Heart left ventricle (tissue), 16 donors: ENCODE measurements at regions not wholly inside any gene's neighbourhood (a gene's known extent, or its start where the extent isn't known, plus 50 kb on each side); places are given as distances from the start of the nearest gene placed in this dataset.

Source experiments
- ATAC-seq, 4 donors: fragments of 200-7000 bp; cut with Tn5 transposase; one replicate each; pipeline ENCODE4 v1.9.1; 2020 to 2022; ENCODE audit warnings: moderate library complexity in 4 of 4, mild to moderate bottlenecking in 3 of 4, moderate number of reproducible peaks in 1 of 4
- DNase-seq, 5 donors: peaks; one replicate each; pipeline ENCODE4 v3.0.0-alpha.2; 2020
- H3K27ac ChIP-seq, 12 donors: fragments of 200-600 bp; sonication (generic) in 4 of 12; one replicate each; pipeline versions ENCODE4 v1.5.0 to v1.8.0; 2016 to 2022; ENCODE audit warnings: mild to moderate bottlenecking in 2 of 12
- H3K27me3 ChIP-seq, 9 donors: fragments of 200-600 bp; sonication (generic) in 2 of 9; one replicate each; pipeline versions ENCODE4 v1.5.1 to v1.8.0; 2016 to 2022; ENCODE audit warnings: mild to moderate bottlenecking in 3 of 9
- H3K36me3 ChIP-seq, 9 donors: fragments of 200-600 bp; sonication (generic) in 2 of 9; one replicate each; pipeline versions ENCODE4 v1.5.0 to v1.8.0; 2018 to 2022; ENCODE audit warnings: mild to moderate bottlenecking in 2 of 9
- H3K4me1 ChIP-seq, 12 donors: fragments of 200-600 bp; sonication (generic) in 4 of 12; one replicate each; pipeline versions ENCODE4 v1.5.0 to v1.8.0; 2016 to 2022; ENCODE audit warnings: mild to moderate bottlenecking in 3 of 12
- H3K4me3 ChIP-seq, 12 donors: fragments of 200-600 bp; sonication (generic) in 4 of 12; one replicate each; pipeline versions ENCODE4 v1.5.0 to v1.8.0; 2017 to 2022; ENCODE audit warnings: mild to moderate bottlenecking in 9 of 12, moderate library complexity in 4 of 12
- H3K9me3 ChIP-seq, 12 donors: fragments of 200-600 bp; sonication (generic) in 4 of 12; one replicate each; pipeline versions ENCODE4 v1.5.0 to v1.8.0; 2016 to 2022; ENCODE audit warnings: mild to moderate bottlenecking in 1 of 12
- CTCF ChIP-seq, 12 donors: fragments of 200-600 bp; sonication (generic) in 4 of 12; IDR thresholded peaks; one replicate each; pipeline versions ENCODE4 v1.5.0 to v1.8.0; 2018 to 2022; ENCODE audit warnings: antibody characterized with exemption in 12 of 12, mild to moderate bottlenecking in 5 of 12
- POLR2A ChIP-seq, 2 donors: fragments of 450-650 bp; IDR thresholded peaks; one replicate each; pipeline ENCODE4 v1.6.1; 2017; ENCODE audit warnings: antibody characterized with exemption in 2 of 2, mild to moderate bottlenecking in 2 of 2, moderate library complexity in 2 of 2
- WGBS, 4 donors: extraction: QIAGEN DNeasy Blood & Tissue Kit in 2 of 4; methylation state at CpG; one replicate each; pipeline versions ENCODE4 v1.1.5 to v1.1.7; 2013 to 2018; 5-methylcytosine and 5-hydroxymethylcytosine counted together
- intact Hi-C, 10 donors: fragments of 100-400 bp; cut with DNase I; formaldehyde crosslinking; loops; one replicate each; pipeline versions ENCODE4 v1.11.1 to v1.14.2; 2022
- donor health status: ischemic (EF 13 %, LVEDD 7.1; RV severe dilation, severe dysfunction).
- donor health status: healthy with polysubstance abuse.
- donor health status: DM: no; HTN: yes; CAD: no.
- donor health status: DM: no; HTN: no; CAD: no.
- donor health status: ischemic (EF 25% LVEDD 6.9; RV normal size, moderate dysfunction).
- donor health status: ischemic (EF 25% LVEDD 5.7; RV mildly dilated, moderate dysfunction).
- donor health status: healthy.
- donor health status: DM: yes; HTN: yes; CAD: no.
- donor health status: ischemic (EF 35%, LVEDD 5.7; RV mildly dilated, moderate dysfunction).
- donor health status: nonischemic (EF 11% LVEDD 7.7; RV severe dilation, severe dysfunction).
- donor health status: DM: yes; HTN: yes; CAD: no.
- donor health status: PGD.
- donor health status: ischemic (EF 29% LVEDD 5.4; RV normal size, mild dysfunction).
- donor health status: nonischemic (EF 23%, LVEDD 6.1; RV moderate dilation, normal function).

- Histone ChIP-seq H3K9me3 (no peaks in the 10 kb centered on the region), H3K36me3 (no peaks in the 10 kb centered on the region), H3K4me1 (peaks cover 0 to 6% (median 0%) of the 10 kb centered on the region in 12 donors), H3K27ac (no peak overlapping the region), H3K4me3 (no peak overlapping the region), H3K27me3 (peaks cover 0 to 49% (median 10%) of the 10 kb centered on the region in 9 donors)
- DNase-seq (no peak), ATAC-seq (no peak)
- intact Hi-C loops: no loop called here
- TF ChIP-seq POLR2A (IDR thresholded peaks at IDR 0.05): no peak
- TF ChIP-seq CTCF (IDR thresholded peaks at IDR 0.05): no peak
- 30 to 38% (median 38%) methylated on average over 5 of the region's 5 CpGs for WGBS, 4 donors
Measured at GRCh38 chr12:108052260-108052659, 76.8 kb upstream of the WSCD2 start.

- intact Hi-C loops: no loop called here
- WGBS, 4 donors: 50 to 66% (median 63%) methylated on average over 3 of the region's 3 CpGs
- no peak overlapping the region for H3K27ac ChIP-seq
- DNase-seq (no peak), ATAC-seq (no peak)
- TF ChIP-seq POLR2A (IDR thresholded peaks at IDR 0.05) (no peak), CTCF (IDR thresholded peaks at IDR 0.05) (no peak)
- H3K27me3 ChIP-seq: peaks cover 0 to 51% (median 13%) of the 10 kb centered on the region in 9 donors
- no peaks in the 10 kb centered on the region for H3K4me1 ChIP-seq
- H3K4me3 ChIP-seq: no peak overlapping the region
- no peaks in the 10 kb centered on the region for H3K9me3 ChIP-seq
- H3K36me3 ChIP-seq: no peaks in the 10 kb centered on the region
Measured at GRCh38 chr12:108053512-108053911, 75.6 kb upstream of the WSCD2 start.

GRCh38 chr12:108054496-108054895, 74.6 kb upstream of the WSCD2 start:
- Histone ChIP-seq H3K36me3 (no peaks in the 10 kb centered on the region), H3K9me3 (no peaks in the 10 kb centered on the region), H3K27me3 (peaks cover 0 to 46% (median 13%) of the 10 kb centered on the region in 9 donors), H3K27ac (no peak overlapping the region), H3K4me1 (no peaks in the 10 kb centered on the region), H3K4me3 (no peak overlapping the region)
- intact Hi-C loops: no loop called here
- DNase-seq: no peak
- no peak for TF ChIP-seq POLR2A (IDR thresholded peaks at IDR 0.05)
- no peak for TF ChIP-seq CTCF (IDR thresholded peaks at IDR 0.05)
- 68 to 81% (median 76%) methylated on average over 2 of the region's 2 CpGs for WGBS, 4 donors
- no peak for ATAC-seq

- Histone ChIP-seq H3K4me1 (no peaks in the 10 kb centered on the region), H3K27ac (no peak overlapping the region), H3K27me3 (peaks cover 0 to 47% (median 13%) of the 10 kb centered on the region in 9 donors), H3K4me3 (no peak overlapping the region), H3K36me3 (no peaks in the 10 kb centered on the region), H3K9me3 (no peaks in the 10 kb centered on the region)
- no peak for TF ChIP-seq POLR2A (IDR thresholded peaks at IDR 0.05)
- TF ChIP-seq CTCF (IDR thresholded peaks at IDR 0.05): no peak
- 30 to 44% (median 38%) methylated on average over 3 of the region's 3 CpGs for WGBS, 4 donors
- DNase-seq (no peak), ATAC-seq (no peak)
- intact Hi-C loops: no loop called here
Measured at GRCh38 chr12:108055141-108055540, 73.9 kb upstream of the WSCD2 start.
